GM20431 (cell line): ENCODE measurements at regions not wholly inside any gene's neighbourhood (a gene's known extent, or its start where the extent isn't known, plus 50 kb on each side); places are given as distances from the start of the nearest gene placed in this dataset.
"Not testable (repeated sequence)": the region's sequence is repeated elsewhere in the genome, so short reads cannot be mapped to it uniquely, and the experiment has no call there.

Experiments used
- in situ Hi-C: fragments of 300-500 bp; cut with MseI, MboI; formaldehyde crosslinking; loops from one replicate; pipeline ENCODE4 v1.15.0; 2020; ENCODE audit warnings: low sequenced_read_pairs; ENCODE audit not compliant: unreplicated experiment

DNA sequence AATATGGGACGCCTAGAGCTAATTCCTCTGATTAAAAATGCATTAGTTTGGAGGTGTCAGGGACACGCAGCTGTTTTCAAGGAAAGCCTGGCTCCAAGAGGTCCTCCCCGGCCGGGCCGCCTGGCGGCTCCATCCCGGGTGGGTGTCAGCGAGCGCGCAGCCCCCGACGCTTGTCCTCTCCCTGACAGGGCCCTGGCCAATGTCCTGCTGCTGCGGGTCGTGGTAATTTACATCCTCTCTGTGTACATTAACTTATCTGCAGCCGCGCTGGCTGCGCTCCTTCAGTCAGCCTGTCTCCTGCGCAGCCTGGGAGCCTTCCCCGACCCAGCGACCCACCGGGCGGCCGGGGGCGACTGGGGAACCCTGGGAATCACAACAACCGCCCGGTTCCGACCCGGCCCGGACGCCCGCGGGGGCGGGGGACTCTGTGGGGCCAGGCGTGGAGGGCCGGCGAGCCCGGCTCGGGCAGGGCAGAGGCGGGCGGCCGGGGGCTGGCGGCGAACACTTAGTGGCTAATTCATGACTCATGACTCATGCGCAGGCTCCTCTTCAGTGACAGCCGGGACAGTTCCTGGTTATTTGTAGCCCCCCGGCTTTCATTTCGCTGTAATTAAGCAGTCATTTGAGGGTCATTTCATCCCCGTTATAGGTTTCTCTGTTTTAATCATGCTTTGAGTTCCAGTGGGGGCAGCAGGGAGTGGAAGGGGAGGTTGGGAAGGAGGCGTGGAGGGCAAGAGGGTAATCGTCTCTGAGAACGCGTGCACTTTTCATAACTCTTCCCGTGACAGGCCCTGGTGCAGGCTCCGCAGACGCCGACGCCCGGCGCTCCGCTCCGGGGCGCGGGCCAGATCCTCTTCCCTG lies 141.9 kb upstream of the CTAGE1 start:
- in situ Hi-C loops = no loop called here

- in situ Hi-C loops = no loop called here
Measured at GRCh38 chr18:22560275-22560610, 142.5 kb upstream of the CTAGE1 start.

DNA sequence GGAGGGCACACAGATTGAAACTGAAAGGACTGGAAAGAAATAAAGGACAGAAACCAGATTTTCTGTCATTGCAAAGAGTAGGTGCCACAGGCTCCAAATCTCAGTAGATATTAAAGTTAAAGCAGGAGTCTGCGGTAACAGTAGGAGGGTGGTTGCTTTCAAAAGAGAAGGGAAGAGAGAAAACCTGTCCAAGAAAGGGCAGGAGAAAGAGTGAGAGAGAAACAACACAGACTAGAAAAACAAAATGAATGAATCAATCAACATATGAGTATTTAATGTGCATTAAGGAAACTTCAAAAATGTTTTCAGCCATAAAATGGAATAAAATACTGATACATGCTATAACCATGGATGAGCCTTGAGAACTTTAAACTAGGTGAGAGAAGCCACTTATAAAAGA lies 143.1 kb upstream of the CTAGE1 start:
- in situ Hi-C loops = no loop called here

DNA sequence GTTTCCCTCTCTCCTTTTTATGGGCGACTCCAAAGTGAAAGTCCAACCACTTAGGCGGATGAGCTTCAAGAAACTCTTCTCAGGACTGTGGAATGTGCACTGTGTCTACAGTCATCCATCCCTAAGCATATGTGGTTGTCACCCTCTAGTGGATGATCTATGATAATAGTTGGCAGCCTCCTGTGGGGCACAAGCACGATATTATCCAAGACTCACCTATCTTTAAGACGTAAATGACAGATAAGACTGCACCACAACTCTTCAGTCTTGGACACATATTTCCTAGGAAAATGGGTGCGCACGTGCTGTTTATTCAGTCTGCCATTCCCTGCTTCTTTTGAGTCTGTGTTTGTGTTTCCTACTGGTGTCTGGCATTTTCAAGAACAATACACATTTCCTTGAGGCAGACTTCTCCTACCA lies 145.5 kb upstream of the CTAGE1 start:
- in situ Hi-C loops = no loop called here

GRCh38 chr18:22564036-22564435 lies 146.3 kb upstream of the CTAGE1 start:
- in situ Hi-C loops = no loop called here

DNA sequence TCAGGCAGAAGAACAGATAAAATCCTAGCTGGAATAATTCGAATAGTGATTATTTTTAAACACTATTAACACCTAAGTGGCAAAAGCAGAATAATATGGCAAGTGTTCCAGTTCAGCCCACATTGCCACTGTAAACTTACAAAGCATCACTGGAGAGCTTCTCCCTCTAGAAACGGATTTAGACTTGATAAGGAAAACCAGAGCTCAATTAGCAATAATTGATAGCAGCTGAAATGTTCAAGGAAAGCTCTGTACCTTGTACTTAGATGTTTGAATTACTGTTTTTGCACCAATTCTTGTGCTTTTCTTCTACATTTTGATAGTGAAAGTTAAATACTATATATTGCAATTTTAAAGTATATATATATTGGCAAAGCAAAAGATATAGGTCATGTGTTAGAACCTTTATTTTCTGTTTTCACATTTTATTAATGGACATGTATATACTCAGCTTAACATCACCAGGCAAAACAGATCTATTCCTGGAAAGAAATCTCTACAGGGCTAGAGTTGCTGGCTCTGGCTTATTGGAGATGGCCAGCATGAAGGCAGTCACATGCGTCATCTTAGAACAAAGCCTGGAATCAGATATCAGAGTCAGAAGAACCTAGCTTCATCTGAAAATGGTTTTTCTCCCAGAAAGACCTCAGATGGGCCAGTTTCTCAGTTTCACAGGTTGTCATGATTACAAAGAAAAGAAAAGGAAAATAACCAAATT lies 149.1 kb upstream of the CTAGE1 start:
- in situ Hi-C loops = no loop called here

- in situ Hi-C loops = no loop called here
Measured at GRCh38 chr18:22567794-22568193, 150.1 kb upstream of the CTAGE1 start.

- in situ Hi-C loops = no loop called here
Measured at GRCh38 chr18:22570492-22570891, 152.8 kb upstream of the CTAGE1 start.

DNA sequence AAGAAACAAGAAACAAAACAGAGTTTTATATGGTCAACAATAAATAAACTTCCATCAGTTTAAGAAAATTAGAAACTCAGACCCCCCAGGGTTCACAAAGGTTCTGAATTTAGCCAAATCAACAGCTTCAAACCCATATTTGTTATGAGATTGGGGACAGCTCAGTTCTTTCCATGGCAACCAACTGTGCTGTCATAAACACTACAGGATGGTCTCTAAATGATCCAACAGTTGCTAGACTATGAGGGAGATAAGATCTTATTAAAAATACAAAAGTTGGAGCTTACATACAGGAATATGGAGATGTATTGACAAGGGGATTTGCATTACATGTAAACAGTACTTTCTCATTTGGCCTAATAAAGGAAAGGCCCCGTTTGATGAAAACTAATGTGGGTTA lies 154.6 kb upstream of the CTAGE1 start:
- in situ Hi-C loops = no loop called here

DNA sequence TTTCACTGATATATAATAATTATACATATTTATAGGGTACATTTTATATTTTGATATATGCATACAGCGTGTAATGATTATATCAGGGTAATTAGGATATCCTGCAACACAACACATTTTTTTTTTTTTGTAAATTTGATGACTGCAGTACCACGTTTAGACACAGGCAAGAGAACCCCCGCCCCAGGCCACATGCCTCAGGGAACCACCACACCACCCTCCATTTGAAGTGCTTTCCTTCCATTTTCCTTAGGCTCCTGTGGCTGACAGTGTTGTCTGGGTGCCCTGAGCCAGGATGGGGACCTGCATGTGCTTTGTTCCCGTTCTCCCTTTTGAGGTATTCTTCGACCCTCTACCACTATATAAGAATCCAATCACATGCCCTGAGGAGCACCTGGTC lies 161.6 kb upstream of the CTAGE1 start:
- in situ Hi-C loops = no loop called here

GRCh38 chr18:22585333-22585732 lies 167.6 kb upstream of the CTAGE1 start:
- in situ Hi-C loops = no loop called here

DNA sequence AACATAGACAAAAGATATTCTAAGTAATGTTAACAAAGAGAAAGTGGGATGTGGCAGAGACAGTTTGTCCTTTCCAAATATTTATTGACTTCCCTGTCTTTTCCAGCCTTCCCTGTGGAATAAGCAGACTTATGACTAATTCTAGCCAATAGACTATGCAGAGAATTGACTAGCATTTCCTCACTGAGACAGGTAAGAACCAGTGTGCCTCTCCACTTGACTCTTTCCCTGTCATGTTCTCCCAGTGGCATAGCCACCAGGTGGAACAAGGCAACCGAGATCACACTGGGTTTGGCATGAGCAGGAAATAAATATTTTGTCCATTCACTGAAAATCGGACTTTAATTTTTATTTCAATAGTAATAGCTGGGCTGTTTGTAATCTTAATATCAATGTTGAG lies 168.1 kb upstream of the CTAGE1 start:
- in situ Hi-C loops = no loop called here

GRCh38 chr18:22591222-22591621 lies 173.5 kb upstream of the CTAGE1 start:
- in situ Hi-C loops = no loop called here

DNA sequence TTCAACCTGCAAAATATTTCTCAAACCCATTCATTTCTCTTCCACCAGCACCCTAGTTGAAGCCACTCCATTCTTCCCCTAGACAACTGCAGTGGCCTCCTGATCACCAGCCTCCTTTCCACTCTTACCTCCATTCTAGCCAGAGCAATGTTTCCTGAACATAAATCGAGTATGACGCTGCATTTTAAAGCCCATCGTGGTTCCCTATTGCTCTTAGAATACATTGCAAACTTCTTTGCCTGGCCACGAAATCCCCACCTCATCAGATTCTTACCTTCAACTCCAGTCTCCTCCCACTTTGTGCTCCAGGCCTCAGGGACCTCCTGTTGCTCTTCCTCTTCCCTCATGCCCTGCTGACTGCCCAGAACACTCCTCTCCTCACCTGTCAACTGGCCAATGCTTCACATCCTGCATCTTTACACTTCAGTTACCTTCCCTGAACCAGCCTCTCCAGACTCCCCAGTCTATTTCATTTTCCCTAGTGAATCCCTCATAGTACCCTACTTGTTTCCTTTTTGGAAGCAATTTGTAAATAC lies 176.5 kb upstream of the CTAGE1 start:
- in situ Hi-C loops = no loop called here

GRCh38 chr18:22601481-22601880 lies 183.8 kb upstream of the CTAGE1 start:
- in situ Hi-C loops = no loop called here

- in situ Hi-C loops = not testable (repeated sequence)
Measured at GRCh38 chr18:22602456-22602855, 184.7 kb upstream of the CTAGE1 start.

- in situ Hi-C loops = no loop called here
Measured at GRCh38 chr18:22603902-22604301, 186.2 kb upstream of the CTAGE1 start.

DNA sequence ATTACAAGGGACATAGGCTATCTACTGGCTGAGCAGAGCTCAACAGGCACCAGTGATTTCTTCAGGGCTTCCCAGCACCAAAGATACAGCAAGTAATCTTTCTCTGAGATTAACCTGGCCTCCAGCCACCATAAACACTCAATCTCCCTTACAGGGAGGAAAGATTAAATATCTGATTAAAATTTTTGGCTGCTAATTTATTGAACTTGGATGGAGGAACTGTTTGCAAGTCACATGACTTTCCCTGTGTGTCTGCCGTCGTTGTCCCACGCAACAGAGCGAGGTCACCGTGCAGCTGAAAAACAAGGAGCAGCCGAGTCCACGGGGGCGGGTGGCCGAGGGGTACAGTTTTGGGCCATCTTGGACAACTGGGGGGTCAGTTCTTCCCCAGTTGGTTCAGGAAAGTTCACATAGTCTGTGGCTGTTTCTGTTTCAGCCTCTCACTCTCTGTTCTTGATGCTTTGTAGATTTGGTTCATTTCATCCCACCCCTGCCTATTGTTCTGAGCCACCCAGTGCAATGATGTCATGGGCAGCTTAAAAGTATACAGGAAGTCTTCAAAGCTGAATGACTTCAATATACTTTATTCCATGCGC lies 186.8 kb upstream of the CTAGE1 start:
- in situ Hi-C loops = no loop called here

DNA sequence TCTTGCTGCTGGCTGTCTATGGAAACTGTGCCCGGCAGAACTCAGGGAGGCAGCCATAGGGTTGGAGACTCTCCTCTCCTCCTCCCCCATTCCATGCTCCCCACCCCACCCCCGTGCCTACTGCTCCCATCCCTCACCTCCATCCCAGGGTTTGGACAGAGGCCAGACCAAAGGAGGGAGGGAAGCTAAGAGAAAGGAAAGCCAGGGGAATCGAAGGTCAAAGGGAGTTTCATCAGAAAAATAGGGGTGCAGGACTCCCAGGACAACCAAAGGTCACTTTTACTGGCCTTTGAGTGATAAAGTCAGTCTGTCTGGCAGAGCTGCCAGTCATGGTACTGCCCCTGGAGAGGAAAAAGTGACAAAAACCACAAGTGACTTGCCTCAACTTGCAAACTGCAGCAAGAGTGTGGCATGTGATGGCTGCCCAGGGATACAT lies 187.3 kb upstream of the CTAGE1 start:
- in situ Hi-C loops = no loop called here

DNA sequence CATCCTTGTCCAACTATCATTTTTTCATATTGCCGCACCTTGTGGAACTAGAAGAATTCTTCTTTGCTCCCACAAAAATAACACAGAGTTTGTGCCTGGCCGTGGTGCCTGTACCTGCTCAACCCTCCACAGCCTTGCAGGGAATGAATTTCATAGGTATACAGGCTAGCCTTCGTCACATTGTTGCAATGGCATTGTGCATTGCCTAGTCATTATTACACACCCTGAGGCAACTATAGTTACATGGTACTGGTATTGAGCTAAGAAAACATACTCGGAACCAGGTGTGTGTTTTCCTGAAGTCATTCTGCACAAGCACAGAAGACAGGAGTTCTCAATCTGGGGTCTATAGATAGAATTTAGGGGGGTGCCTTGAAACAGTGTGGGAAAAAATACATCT lies 188.0 kb upstream of the CTAGE1 start:
- in situ Hi-C loops = no loop called here
